Putamen (tissue), 1 donor: ENCODE measurements at regions not wholly inside any gene's neighbourhood (a gene's known extent, or its start where the extent isn't known, plus 50 kb on each side); places are given as distances from the start of the nearest gene placed in this dataset.
"Not testable (repeated sequence)": the region's sequence is repeated elsewhere in the genome, so short reads cannot be mapped to it uniquely, and the experiment has no call there.

Source experiments
- DNase-seq: peaks from one replicate; pipeline ENCODE4 v3.0.0-alpha.2; 2016; ENCODE audit warnings: low spot score

DNA sequence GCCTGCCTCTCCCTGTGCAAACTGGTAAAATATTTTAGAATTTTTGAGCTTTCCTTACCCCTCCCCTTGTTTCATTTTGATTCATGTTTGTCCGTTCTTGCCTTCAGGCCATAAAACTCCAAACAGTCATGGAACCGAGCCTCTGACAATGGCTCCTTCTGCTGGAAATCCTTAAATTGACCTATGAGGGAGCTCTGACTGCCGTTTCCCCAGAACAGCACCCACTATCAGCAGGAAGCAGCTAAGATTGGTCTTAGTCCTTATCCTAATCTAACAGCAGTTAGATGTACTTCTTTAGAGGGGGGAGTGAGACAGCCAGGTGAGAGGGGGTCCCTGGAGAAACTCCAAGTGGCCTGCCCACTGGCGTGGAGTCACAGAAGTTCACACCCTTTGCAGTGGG lies 106.7 kb downstream of the FAM174A start:
- DNase-seq = no peak

DNA sequence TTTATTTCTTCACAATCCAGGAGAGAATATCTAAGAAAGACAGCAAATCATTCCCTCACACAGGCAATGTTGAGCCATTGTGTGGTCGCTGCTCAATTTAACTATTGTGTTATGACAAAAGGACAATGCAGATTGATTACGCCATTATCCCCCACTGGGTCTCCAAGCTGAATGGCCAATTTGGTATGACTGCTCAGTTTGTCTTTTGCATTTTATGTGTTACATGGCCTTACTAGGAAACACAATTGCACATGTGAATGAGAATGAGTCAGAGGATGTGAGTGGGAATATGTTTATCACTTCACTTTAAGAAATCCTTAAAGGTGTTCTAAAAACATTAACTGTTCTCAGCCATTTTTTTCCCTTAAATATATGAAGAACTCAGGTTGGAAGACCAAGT lies 108.3 kb downstream of the FAM174A start:
- DNase-seq = no peak

DNA sequence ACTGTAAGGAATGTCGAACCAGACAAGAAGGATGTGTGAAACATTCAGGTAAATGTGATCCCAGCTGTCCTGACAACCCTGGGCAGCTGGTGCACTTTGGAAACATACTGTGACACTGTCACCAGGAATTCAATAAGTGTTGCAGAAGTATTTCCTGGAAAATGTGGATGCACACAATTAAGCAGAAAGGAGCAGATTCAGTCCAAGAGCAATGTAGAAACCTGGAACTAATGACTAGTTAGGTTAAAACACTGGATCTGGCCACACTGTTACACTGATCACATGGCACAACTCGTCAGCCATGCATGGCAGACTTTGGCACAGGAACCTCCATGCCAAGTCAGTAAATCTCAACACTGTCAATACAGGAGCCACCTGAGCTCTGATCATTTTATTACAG lies 109.0 kb downstream of the FAM174A start:
- DNase-seq = no peak

DNA sequence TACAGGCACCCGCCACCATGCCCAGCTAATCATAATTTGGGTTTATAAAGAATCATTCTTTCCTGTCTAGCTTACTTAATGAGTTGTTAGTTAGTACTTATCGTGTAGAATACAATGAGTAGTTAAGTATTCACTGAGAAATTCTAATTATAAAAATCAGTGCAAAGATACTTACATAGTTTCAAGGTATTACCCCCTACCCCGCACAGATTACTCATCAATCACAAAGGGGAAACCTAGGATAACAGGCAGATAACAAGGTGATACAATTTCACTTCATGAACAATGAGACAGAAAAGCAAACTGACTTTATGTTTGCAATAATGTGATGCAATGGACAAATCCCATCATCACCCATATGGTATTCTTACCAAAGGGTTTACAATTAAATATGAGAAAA lies 109.6 kb downstream of the FAM174A start:
- no peak for DNase-seq

DNA sequence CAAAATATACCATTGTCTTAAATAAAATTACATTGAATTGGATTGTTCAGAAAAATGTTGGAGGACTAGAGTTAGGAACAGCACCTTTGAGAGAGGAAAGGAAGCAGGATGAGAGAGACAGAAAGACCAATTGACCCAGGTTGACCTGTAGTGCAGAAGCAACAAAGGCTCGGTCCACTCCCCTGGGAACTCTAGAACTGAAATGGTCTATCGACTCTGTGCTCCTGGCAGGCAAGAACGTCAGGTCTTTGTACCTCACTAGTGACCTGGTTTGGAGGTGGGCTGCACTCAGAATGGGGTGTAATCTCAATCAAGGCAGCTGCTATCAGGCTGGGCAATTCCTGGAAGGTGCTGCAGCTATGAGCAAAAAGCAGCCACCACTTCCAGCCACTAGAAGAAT lies 110.8 kb downstream of the FAM174A start:
- DNase-seq = no peak

DNA sequence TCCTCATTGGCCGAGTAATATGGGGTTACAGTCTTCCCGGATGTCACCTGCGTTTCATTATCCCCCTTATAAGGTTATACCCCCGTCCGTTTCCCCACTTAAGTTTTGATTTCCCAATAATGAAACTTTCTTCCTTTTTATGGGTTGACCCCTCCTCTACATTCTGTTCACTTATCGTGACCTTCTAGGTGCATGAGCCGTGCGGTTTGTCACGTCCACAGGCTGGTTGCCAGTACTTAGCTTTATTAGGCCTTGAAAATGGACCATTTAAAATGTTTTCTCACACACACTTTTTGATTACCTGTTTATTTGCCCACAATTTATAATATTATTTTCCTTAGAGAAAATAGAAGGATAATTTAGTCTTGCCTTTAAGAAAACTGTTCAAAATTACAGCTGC lies 111.5 kb downstream of the FAM174A start:
- no peak for DNase-seq

DNA sequence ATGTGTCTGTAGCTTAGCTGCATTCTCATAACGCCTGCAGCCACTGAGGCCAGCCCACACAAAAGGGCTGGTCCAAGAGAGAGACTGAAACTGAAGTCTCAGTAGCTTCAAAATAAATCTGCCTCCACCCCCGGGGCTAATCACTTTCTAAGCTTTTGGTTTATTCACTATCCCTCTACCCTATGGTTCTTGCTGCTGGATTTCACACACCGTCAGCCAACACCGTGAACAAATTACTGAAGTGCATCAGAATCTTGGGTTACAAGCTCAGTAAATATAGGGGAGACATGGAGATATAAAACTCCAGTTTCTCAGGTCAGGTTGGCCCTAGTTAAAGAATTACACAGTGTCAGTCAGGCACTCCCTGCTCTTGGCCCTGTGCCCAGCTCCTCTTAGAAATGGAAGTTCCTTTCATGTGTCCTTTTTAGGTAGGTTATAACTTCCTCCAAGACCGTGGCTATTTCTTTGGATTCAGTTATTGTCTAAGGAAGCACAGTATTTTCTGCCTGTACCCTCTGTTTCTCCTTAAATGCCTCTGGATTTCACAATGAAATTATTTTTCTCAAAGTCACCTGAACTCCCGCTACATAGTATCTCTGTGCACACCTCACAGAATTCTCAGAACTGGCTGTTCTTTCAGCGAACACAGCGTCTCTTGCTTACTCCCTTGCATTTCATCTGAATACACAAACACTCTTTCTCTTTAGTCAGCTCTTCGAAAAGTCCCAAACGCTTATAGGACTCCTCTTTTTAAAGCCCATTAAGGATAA lies 112.5 kb downstream of the FAM174A start:
- peak; percentile 0 for DNase-seq

DNA sequence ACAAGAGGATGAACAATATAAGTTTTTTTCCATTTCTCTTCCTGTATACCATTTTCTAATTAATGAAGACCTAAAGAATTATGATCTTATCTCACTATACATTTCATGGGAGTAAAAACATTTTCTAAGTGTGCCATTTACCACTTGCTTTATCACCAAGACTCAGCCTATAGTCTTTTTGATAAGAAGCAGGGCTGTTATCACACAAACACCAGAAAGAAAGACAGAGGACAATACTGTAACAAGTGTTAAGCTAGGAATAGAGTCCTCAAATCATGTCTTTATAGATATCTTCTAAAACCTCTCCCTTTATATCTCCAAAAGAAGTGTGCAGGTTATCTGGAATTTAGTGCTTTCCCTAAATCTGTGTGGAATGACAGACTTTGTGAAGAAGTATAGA lies 119.7 kb downstream of the FAM174A start:
- DNase-seq = no peak

DNA sequence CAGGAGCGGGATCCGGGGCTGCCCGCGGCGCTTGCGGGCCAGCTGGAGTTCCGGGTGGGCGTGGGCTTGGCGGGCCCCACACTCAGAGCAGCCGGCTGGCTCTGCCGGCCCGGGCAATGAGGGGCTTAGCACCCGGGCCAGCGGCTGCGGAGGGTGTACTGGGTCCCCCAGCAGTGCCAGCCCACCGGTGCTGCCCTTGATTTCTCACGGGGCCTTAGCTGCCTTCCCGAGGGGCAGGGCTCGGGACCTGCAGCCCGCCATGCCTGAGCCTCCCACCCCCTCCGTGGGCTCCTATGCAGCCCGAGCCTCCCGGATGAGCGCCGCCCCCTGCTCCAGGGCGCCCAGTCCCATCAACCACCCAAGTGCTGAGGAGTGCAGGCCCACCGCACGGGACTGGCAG lies 121.6 kb downstream of the FAM174A start:
- not testable (repeated sequence) for DNase-seq

DNA sequence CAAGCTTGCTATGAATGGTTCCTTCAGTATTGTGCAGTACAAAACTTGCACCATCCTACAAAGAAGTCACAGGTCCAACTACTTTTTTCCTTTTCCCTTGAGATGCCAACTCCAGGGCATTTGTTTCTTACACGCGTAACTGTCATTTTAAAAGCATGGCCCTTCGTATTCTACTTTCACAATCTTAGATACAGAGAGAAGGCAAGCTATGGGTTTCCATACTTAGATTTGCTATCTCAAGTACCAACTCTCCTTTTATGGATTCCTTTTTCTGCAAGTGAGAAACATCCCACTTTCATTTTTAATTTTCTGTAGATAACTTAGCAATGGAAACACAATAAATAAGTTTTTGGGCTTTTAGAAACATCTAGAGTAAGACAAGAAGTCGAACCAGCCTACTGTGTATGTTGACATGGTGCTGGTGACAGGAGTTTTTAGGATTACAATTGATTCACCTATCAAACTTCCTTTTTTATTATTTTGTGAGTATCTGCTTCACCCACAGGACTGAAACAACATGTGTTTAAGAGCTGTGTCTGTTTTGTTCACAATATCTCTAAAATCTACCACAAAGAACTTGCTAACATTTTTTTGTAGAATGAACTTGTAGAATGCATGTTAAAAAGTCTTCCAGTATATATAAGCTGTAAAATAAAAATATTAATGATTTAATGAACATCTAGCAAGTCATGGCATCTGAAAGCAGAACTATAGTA lies 124.1 kb downstream of the FAM174A start:
- DNase-seq = no peak

DNA sequence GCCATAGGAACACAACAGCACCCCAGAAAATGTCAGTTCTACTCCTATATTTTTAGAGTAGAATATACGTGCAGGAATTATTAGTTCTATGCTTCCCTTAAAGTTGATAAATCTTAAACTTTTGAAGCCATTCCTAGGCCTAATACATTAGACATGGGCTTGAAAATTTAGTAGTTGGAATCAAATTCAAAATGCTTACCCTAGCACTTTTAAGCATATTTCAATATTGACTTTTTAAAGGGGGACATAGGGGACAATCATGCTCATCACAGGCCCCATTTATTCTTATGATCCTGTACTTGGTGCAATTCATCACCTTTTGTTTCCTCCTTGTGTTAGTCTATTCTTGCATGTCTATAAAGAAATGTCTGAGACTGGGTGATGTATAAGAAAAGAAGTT lies 129.0 kb downstream of the FAM174A start:
- no peak for DNase-seq

DNA sequence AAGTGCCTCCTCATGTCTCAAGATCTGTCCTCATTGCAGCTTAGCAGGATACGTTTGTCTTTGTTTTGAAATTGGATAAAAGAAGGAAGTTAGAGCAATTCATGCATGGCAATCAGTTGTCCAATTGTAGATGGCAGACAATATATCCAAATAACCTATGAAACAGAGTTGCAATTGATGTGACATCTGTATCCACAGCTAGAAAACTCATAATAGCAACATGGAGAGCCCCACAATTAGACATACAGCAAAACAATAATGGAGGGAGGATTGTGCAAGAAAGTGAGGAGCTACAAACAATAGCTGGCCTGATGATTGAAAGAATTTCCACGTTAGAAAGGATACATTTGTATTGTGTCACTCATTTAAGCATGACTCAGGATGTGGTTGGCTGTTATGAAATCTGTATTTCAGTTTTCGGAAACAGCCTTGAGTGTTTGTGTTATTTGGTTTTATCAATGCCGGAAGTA lies 132.0 kb downstream of the FAM174A start:
- no peak for DNase-seq

DNA sequence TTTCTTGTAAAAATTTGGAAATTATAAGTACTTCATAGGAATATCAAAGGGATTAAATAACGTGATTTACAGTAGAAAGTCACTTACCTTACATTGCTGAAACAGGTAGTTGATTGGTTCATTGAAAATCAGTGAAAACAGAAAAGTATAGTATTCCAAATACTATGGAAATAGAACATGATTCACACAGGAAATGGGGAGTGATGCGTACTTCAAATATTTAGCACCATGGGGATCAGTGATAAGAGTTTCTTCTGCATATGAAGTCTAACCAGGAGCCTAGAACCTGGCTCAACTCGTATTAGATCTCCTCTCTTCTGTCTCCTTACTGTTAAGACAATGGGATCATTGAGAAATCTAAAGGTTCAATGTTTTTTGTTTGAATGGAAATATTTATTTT lies 133.3 kb downstream of the FAM174A start:
- DNase-seq = no peak

DNA sequence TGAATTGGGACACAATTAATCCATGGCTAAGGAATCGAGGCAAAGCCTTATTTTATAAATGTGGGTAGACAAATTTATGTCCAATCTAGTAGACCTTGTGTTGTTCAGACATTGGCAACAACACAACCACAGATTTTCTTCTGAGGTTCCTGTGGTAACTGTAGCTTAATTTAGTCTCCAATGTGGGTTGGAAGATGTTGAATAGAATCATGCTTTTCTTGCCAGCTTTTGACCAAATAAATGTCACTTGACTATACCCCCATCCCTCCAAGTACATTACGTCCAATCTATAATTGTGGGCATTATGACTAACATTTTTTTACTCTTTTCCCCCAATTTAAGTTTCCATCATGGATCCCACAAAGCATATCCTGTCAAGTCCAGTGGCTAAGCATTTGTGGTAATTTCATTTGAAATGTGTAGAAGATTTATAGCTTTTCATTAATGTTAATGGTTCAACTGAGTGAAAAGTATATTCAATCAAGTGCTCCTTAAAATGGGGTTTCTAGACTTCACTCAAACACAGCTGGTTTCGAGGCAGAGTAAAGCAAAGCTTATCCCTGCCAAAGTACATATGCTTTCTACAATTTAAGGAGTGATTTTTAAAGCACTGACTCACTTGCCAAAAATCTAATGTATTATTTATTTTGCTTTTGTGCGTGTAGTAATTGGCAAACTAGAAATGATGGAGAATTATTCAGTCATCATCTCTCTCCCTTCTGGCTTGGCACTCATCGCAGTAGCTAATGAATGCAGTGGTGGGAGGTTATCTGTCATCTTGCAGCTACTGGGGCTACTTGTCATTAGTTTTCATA lies 141.8 kb downstream of the FAM174A start:
- DNase-seq = no peak

DNA sequence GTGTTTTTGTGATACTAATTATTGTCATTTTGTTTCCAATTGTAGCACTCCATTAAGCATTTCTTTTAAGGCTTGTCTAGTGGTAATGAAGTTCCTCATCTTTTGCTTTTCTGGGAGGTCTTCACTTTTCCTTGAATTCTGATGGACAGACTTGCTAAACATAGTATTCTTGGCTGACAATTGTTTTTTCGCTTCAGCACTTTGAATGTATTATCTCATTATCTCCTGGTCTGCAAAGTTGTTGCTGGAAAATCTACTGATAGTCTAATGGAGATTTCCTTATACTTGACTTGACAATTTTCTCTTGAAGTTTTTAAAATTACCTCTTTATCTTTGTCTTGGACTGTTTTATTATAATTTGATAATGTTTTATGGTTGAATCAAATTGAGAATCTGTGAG lies 147.5 kb downstream of the FAM174A start:
- DNase-seq = no peak

DNA sequence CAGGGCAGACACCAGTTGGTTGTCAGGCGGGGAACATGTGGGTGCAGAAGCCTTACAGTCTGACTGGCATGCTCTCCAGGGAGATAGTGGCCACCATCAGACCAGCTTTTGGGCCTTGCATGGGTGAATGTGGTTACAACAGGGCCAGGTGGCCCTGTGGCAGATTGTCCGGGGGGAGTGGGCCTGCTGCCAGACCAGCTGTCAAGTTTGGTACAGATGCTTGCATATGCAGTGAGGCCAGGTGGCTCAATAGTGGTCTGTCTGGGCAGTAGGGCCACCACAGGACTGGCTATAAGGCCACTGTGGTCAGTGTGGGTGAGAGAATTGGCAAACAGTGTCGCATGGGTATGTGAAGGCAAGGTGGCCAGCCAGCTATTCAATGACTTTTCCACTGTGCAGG lies 148.7 kb downstream of the FAM174A start:
- no peak for DNase-seq

DNA sequence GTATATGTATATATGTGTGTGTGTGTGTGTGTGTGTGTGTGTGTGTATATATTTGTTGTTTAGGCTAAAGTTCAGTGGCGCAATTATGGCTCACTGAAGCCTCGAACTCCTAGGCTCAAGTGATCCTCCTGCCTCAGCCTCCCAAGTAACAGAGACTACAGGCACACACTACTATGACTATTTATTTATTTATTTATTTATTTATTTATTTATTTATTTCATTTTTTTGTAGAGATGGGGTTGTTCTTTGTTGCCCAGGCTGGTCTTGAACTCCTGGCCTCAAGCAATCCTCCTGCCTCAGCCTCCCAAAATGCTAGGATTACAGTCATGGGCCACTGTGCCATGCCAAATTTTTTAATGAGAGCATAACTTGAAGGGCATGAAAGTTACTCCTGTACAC lies 149.9 kb downstream of the FAM174A start:
- not testable (repeated sequence) for DNase-seq

DNA sequence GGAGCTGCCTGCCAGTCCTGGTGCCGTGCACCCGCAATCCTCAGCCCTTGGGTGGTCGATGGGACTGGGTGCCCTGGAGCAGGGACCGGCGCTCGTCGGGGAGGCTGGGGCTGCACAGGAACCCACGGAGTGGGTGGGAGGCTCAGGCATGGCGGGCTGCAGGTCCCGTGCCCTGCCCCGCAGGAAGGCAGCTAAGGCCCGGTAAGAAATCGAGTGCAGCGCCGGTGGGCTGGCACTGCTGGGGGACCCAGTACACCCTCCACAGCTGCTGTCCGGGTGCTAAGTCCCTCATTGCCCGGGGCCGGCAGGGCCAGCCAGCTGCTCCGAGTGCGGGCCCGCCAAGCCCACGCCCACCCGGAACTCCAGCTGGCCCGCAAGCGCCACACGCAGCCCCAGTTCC lies 153.7 kb downstream of the FAM174A start:
- not testable (repeated sequence) for DNase-seq

DNA sequence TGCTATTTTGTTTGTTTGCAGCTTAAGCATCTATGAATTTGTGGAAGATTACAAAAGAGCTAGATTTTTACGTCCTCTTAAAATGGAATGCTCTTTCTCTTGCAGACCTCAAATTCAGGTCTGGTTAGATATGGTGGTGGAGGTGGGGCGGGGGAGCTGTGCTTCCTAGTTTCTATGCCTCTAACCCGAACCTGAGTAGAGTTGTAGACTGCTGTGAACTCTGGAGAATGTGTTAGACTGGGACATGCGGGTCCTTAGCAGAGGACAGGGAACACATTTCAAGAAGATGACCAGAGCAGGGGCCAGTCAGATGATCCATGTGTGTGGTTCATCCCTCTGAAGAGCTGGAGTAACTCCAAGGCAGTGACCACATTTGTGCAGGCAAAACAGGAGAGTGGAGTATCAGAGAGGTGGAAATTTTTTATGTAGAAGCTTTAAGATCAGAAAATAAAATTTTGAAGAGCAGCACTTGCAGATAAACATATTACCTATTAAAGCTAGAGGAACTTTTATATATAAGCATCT lies 154.9 kb downstream of the FAM174A start:
- no peak for DNase-seq

DNA sequence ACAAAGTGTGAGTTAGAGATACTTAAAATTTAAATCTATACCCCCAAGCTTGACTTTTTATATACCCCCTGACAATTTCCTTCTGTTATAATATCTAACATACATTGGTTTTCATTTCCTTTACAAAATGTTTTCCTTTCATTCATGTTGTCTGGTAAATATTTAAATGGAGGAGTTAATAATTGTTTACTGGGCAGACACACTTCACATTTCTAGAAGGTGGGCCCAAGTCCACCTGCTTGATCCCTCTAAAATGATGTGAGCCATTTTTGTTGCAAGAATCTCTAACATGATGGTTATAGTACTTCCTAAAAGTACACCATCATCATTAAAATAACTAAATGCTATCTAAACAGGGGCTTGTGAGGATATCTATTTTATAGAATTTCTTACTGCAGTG lies 155.9 kb downstream of the FAM174A start:
- no peak for DNase-seq

DNA sequence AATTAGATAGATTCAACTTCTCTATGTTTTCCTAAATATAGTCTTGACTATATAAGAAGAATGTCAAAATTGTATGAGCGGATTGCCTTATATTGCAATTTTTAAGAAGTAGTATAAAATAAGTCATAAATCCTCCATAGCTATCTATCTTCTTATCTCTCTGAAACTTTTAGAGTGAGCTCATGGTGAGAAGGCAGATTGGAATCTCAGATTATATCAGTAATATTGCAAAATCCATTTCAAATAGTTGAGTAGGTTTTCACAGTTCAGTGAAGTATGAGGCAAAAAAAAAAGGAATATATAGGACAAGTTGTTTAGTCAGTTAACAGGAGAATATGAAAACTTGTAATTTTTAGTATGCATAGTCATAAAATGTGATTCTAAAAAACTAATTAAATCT lies 156.4 kb downstream of the FAM174A start:
- DNase-seq = no peak

DNA sequence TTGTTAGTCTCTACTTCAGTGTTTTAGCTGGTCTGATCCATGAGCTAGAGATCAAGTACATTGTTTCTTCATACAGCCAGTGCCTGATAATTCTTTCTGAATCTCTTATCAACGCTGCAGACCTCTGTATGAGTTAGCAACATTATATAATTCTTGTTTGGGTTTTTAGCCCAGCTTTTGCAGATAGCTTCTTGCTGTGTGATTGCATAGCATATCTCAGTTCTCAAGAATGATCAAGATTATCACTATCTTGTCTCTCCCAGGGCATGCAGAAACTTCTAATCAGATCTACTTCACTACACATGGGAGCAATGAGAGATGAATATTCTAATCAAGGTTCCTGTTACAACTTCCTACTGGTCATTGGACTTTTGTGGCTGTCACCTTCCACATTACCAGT lies 158.3 kb downstream of the FAM174A start:
- DNase-seq = no peak

DNA sequence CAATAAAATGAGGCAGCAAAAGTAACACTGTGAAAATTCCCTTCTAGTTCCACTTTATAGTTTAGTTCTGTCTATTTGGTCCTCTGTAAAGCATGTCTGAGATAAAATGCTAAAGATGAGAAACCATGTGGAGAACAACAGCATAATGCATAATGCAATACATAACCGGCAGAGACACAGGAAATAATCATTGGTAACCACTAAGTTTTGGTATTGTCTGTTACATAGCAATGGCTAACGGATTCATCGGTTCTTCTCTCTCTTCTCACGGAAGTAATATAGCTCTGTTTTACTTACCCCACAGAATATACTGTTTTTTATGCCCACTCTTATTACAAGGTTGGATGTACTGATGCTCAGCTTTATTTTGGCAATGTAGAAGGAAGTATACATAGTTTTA lies 158.9 kb downstream of the FAM174A start:
- no peak for DNase-seq
